Ishikawa (cell line): ENCODE measurements at regions not wholly inside any gene's neighbourhood (a gene's known extent, or its start where the extent isn't known, plus 50 kb on each side); places are given as distances from the start of the nearest gene placed in this dataset.

Experiments used
- CEBPB ChIP-seq: IDR thresholded peaks from 2 replicates; pipeline ENCODE4 v1.6.1; 2012
- CREB1 ChIP-seq: IDR thresholded peaks from 2 replicates; pipeline ENCODE4 v1.6.1; 2012; ENCODE audit warnings: low read depth
- EP300 ChIP-seq: IDR thresholded peaks from 2 replicates; pipeline ENCODE4 v1.6.1; 2012; ENCODE audit warnings: borderline replicate concordance
- FOXM1 ChIP-seq: IDR thresholded peaks from 2 replicates; pipeline ENCODE4 v1.6.1; 2012; ENCODE audit warnings: low read depth, borderline replicate concordance
- MAX ChIP-seq: IDR thresholded peaks from 2 replicates; pipeline ENCODE4 v1.6.1; 2012
- NFIC ChIP-seq: IDR thresholded peaks from 2 replicates; pipeline ENCODE4 v1.6.1; 2012
- RAD21 ChIP-seq: IDR thresholded peaks from 2 replicates; pipeline ENCODE4 v1.6.1; 2012; ENCODE audit warnings: low read depth
- REST ChIP-seq: IDR thresholded peaks from 2 replicates; pipeline ENCODE4 v1.6.1; 2012; ENCODE audit warnings: low read depth, mild to moderate bottlenecking
- TAF1 ChIP-seq: IDR thresholded peaks from 2 replicates; pipeline ENCODE4 v1.6.1; 2012; ENCODE audit warnings: low read depth, mild to moderate bottlenecking
- TCF12 ChIP-seq: IDR thresholded peaks from 2 replicates; pipeline ENCODE4 v1.6.1; 2012; ENCODE audit warnings: low read depth
- TEAD4 ChIP-seq: IDR thresholded peaks from 2 replicates; pipeline ENCODE4 v1.6.1; 2012
- USF1 ChIP-seq: IDR thresholded peaks from 2 replicates; pipeline ENCODE4 v1.6.1; 2012
- YY1 ChIP-seq: IDR thresholded peaks from 2 replicates; pipeline ENCODE4 v1.6.1; 2012; ENCODE audit warnings: low read depth

GRCh38 chr6:117075218-117075617 is 190.1 kb upstream of the VGLL2 start:
- no peak for TF ChIP-seq MAX
- no peak for TF ChIP-seq YY1
- TF ChIP-seq EP300: no peak
- TF ChIP-seq FOXM1: no peak
- TF ChIP-seq TEAD4: no peak
- no peak for TF ChIP-seq RAD21
- TF ChIP-seq TAF1: no peak
- TF ChIP-seq NFIC: no peak
- TF ChIP-seq USF1: no peak
- TF ChIP-seq REST: no peak
- TF ChIP-seq CEBPB: no peak
- TF ChIP-seq CREB1: no peak
- no peak for TF ChIP-seq TCF12
